HG03558 (cell line): ENCODE measurements at regions not wholly inside any gene's neighbourhood (a gene's known extent, or its start where the extent isn't known, plus 50 kb on each side); places are given as distances from the start of the nearest gene placed in this dataset.

Source experiments
- ATAC-seq: cut with Tn5 transposase; IDR thresholded peaks from one replicate; pipeline ENCODE4 v1.9.1; 2021; ENCODE audit warnings: moderate number of reproducible peaks; ENCODE audit not compliant: unreplicated experiment; ENCODE audit errors: extremely low read depth

- ATAC-seq: no peak
Measured at GRCh38 chr2:205937211-205937610, 148.8 kb downstream of the INO80D start.

- ATAC-seq: no peak
Measured at GRCh38 chr2:205936446-205936845, 149.5 kb downstream of the INO80D start.

- ATAC-seq: no peak
Measured at GRCh38 chr2:205934443-205934842, 151.5 kb downstream of the INO80D start.

- no peak for ATAC-seq
Measured at GRCh38 chr2:205932861-205933260, 153.1 kb downstream of the INO80D start.

- ATAC-seq: no peak
Measured at GRCh38 chr2:205931388-205931787, 154.6 kb downstream of the INO80D start.

- ATAC-seq: no peak
Measured at GRCh38 chr2:205930209-205930608, 155.8 kb downstream of the INO80D start.

GRCh38 chr2:205929246-205929942, 156.6 kb downstream of the INO80D start:
- ATAC-seq: no peak

- no peak for ATAC-seq
Measured at GRCh38 chr2:205925373-205926337, 160.3 kb downstream of the INO80D start.

- ATAC-seq: no peak
Measured at GRCh38 chr2:205924676-205925075, 161.3 kb downstream of the INO80D start.

GRCh38 chr2:205915130-205915524, 170.8 kb downstream of the INO80D start:
- no peak for ATAC-seq

- no peak for ATAC-seq
Measured at GRCh38 chr2:205914213-205915129, 171.5 kb downstream of the INO80D start.

- ATAC-seq: no peak
Measured at GRCh38 chr2:205913668-205914067, 172.3 kb downstream of the INO80D start.

- ATAC-seq: no peak
Measured at GRCh38 chr2:205911306-205911705, 174.7 kb downstream of the INO80D start.

GRCh38 chr2:205909184-205909572, 176.8 kb downstream of the INO80D start:
- no peak for ATAC-seq

- no peak for ATAC-seq
Measured at GRCh38 chr2:205908212-205909183, 177.5 kb downstream of the INO80D start.

GRCh38 chr2:205906419-205906818, 179.6 kb downstream of the INO80D start:
- ATAC-seq: no peak

GRCh38 chr2:205905576-205905975, 180.4 kb downstream of the INO80D start:
- ATAC-seq: no peak

- no peak for ATAC-seq
Measured at GRCh38 chr2:205904873-205905272, 181.1 kb downstream of the INO80D start.

GRCh38 chr2:205903549-205904129, 182.3 kb downstream of the INO80D start:
- no peak for ATAC-seq
